Trophoblast cell (in vitro differentiated cells and primary cell): ENCODE measurements at regions not wholly inside any gene's neighbourhood (a gene's known extent, or its start where the extent isn't known, plus 50 kb on each side); places are given as distances from the start of the nearest gene placed in this dataset.

ENCODE experiments used
- DNase-seq, 2 donors: peaks; one replicate each; pipeline ENCODE4 v3.0.0-alpha.2; 2016
- H2AFZ ChIP-seq: 2 replicates; pipeline ENCODE4 v1.6.1; 2013; ENCODE audit warnings: low read length, moderate library complexity, mild to moderate bottlenecking; ENCODE audit not compliant: insufficient read depth, poor library complexity
- H2AK5ac ChIP-seq: 2 replicates; pipeline ENCODE4 v1.6.1; 2013; ENCODE audit warnings: mild to moderate bottlenecking, low read length
- H2BK120ac ChIP-seq: 2 replicates; pipeline ENCODE4 v1.6.1; 2013; ENCODE audit warnings: low read length, mild to moderate bottlenecking, moderate library complexity; ENCODE audit not compliant: insufficient read depth, poor library complexity
- H2BK12ac ChIP-seq: 2 replicates; pipeline ENCODE4 v1.6.1; 2013; ENCODE audit warnings: mild to moderate bottlenecking, low read length, moderate library complexity
- H2BK5ac ChIP-seq: 2 replicates; pipeline ENCODE4 v1.6.1; 2013; ENCODE audit warnings: low read length, low read depth, moderate library complexity, mild to moderate bottlenecking; ENCODE audit not compliant: poor library complexity
- H3K14ac ChIP-seq: 2 replicates; pipeline ENCODE4 v1.6.1; 2013; ENCODE audit warnings: mild to moderate bottlenecking, low read length
- H3K18ac ChIP-seq: 2 replicates; pipeline ENCODE4 v1.6.1; 2013; ENCODE audit warnings: mild to moderate bottlenecking, low read length
- H3K23ac ChIP-seq: 2 replicates; pipeline ENCODE4 v1.6.1; 2013; ENCODE audit warnings: low read length
- H3K27ac ChIP-seq: 2 replicates; pipeline ENCODE4 v1.5.1; 2013; ENCODE audit warnings: low read depth, mild to moderate bottlenecking, inconsistent platforms, low read length, moderate library complexity
- H3K27me3 ChIP-seq: 2 replicates; pipeline ENCODE4 v1.6.1; 2013; ENCODE audit warnings: inconsistent platforms, mild to moderate bottlenecking, low read length, moderate library complexity; ENCODE audit not compliant: insufficient read depth
- H3K36me3 ChIP-seq, 2 experiments: 1 replicate in 1 of 2; 2 replicates in 1 of 2; pipeline ENCODE4 v1.6.1; 2013; ENCODE audit warnings: low read length in 2 of 2, mild to moderate bottlenecking in 2 of 2, moderate library complexity in 1 of 2; ENCODE audit not compliant: insufficient read depth in 2 of 2, control insufficient read depth in 1 of 2
- H3K4ac ChIP-seq: 2 replicates; pipeline ENCODE4 v1.6.1; 2013; ENCODE audit warnings: low read depth, mild to moderate bottlenecking, low read length, moderate library complexity
- H3K4me1 ChIP-seq, 2 experiments: 1 replicate in 1 of 2; 2 replicates in 1 of 2; pipeline ENCODE4 v1.6.1; 2013; ENCODE audit warnings: low read length in 2 of 2, mild to moderate bottlenecking in 2 of 2, moderate library complexity in 1 of 2; ENCODE audit not compliant: insufficient read depth in 2 of 2, control insufficient read depth in 1 of 2
- H3K4me2 ChIP-seq: 2 replicates; pipeline ENCODE4 v1.6.1; 2013; ENCODE audit warnings: inconsistent platforms, mild to moderate bottlenecking, low read length, moderate library complexity
- H3K4me3 ChIP-seq: 2 replicates; pipeline ENCODE4 v1.5.1; 2013; ENCODE audit warnings: mild to moderate bottlenecking, low read depth, low read length, inconsistent platforms
- H3K79me1 ChIP-seq: one replicate; pipeline ENCODE4 v1.6.1; 2013; ENCODE audit warnings: low read length
- H3K79me2 ChIP-seq: 2 replicates; pipeline ENCODE4 v1.6.1; 2013; ENCODE audit warnings: low read length, mild to moderate bottlenecking; ENCODE audit not compliant: control insufficient read depth, insufficient read depth, poor library complexity
- H3K9ac ChIP-seq: 2 replicates; pipeline ENCODE4 v1.6.1; 2013; ENCODE audit warnings: mild to moderate bottlenecking, low read length
- H3K9me3 ChIP-seq: 2 replicates; pipeline ENCODE4 v1.6.1; 2013; ENCODE audit warnings: low read depth, mild to moderate bottlenecking, control low read depth, inconsistent platforms, low read length; ENCODE audit not compliant: insufficient read depth
- H4K12ac ChIP-seq: 2 replicates; pipeline ENCODE4 v1.6.1; 2013; ENCODE audit warnings: low read depth, mild to moderate bottlenecking, low read length, moderate library complexity
- H4K8ac ChIP-seq: 2 replicates; pipeline ENCODE4 v1.6.1; 2013; ENCODE audit warnings: low read depth, mild to moderate bottlenecking, low read length, moderate library complexity
- H4K91ac ChIP-seq: one replicate; pipeline ENCODE4 v1.6.1; 2013; ENCODE audit warnings: low read depth, mild to moderate bottlenecking, low read length, moderate library complexity
- WGBS: extraction: QIAGEN DNeasy Blood & Tissue Kit; methylation state at CpG from one replicate; pipeline ENCODE4 v1.1.7; 2013; ENCODE audit warnings: missing lambda C conversion rate; ENCODE audit not compliant: insufficient read length, insufficient coverage; ENCODE audit errors: extremely low coverage; 5-methylcytosine and 5-hydroxymethylcytosine counted together

DNA sequence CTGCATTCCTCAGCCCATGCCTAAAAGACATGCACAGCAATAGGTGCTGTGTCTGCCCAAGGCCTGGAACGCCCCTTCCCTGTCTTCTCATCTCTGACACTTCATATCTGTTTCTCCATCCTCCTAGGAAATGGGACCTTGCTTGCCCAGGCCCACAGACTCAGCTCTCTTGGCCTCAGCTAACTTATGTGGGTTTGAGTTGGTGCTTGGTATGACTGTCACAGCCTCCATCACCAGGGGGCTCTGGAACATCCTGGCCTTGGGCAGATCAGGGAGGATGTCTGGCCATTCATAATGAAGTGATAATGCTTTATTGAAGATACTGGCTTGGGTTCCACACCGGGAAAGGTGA, 156.7 kb upstream of the SMAD3 start:
- H3K9me3 ChIP-seq = no peaks in the 10 kb centered on the region
- H3K9ac ChIP-seq = no peak overlapping the region
- H2BK5ac ChIP-seq = no peak overlapping the region
- no peak overlapping the region for H3K14ac ChIP-seq
- H3K4me1 ChIP-seq = no peaks in the 10 kb centered on the region
- no peak overlapping the region for H2AFZ ChIP-seq
- no peaks in the 10 kb centered on the region for H3K79me1 ChIP-seq
- no peak overlapping the region for H2AK5ac ChIP-seq
- H2BK12ac ChIP-seq = no peak overlapping the region
- WGBS = no CpG with 5 or more reads among the region's 2 CpGs
- H3K27ac ChIP-seq = no peak overlapping the region
- no peaks in the 10 kb centered on the region for H3K36me3 ChIP-seq
- no peak for DNase-seq
- no peak overlapping the region for H3K4me2 ChIP-seq
- H3K4ac ChIP-seq = no peak overlapping the region
- no peak overlapping the region for H3K23ac ChIP-seq
- no peaks in the 10 kb centered on the region for H3K79me2 ChIP-seq
- H4K8ac ChIP-seq = no peak overlapping the region
- H4K91ac ChIP-seq = no peak overlapping the region
- no peak overlapping the region for H3K18ac ChIP-seq
- no peak overlapping the region for H4K12ac ChIP-seq
- no peak overlapping the region for H2BK120ac ChIP-seq
- H3K4me3 ChIP-seq = no peak overlapping the region
- H3K27me3 ChIP-seq = no peaks in the 10 kb centered on the region

DNA sequence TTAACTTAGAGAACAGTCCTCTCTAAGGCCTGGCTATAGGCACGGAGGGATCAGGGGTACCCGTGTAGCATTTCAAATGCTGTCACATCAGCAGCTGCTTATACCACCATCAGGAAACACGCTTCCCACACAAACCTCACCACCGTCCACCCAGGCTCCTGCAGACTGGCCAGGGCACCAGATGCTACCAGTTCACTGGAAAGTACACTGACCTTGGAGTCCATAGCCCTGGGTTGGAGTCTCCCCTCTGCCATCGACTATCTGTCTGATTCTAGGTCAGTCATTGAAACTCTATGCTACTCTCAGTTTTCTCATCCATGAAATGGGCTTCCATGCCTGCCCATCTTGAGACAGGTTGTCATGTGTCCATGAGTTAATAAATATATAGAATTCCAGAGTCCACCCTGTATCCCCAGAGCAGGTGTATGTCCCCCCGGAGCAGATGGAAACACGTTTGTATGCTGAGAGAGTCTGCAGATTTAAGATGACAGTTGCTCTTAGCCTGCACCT, 156.0 kb upstream of the SMAD3 start:
- Histone ChIP-seq H3K23ac (no peak overlapping the region), H2BK120ac (no peak overlapping the region), H2BK5ac (no peak overlapping the region), H3K9me3 (no peaks in the 10 kb centered on the region), H3K27me3 (no peaks in the 10 kb centered on the region), H3K27ac (no peak overlapping the region), H3K4ac (no peak overlapping the region), H3K14ac (no peak overlapping the region), H3K36me3 (no peaks in the 10 kb centered on the region), H2AK5ac (no peak overlapping the region), H2AFZ (no peak overlapping the region), H3K79me2 (no peaks in the 10 kb centered on the region), H3K9ac (no peak overlapping the region), H4K91ac (no peak overlapping the region), H3K4me2 (no peak overlapping the region), H4K8ac (no peak overlapping the region), H3K4me1 (no peaks in the 10 kb centered on the region), H4K12ac (no peak overlapping the region), H3K4me3 (no peak overlapping the region), H2BK12ac (no peak overlapping the region), H3K79me1 (no peaks in the 10 kb centered on the region), H3K18ac (no peak overlapping the region)
- no CpG with 5 or more reads among the region's 7 CpGs for WGBS
- DNase-seq = no peak

- no peak overlapping the region for H3K23ac ChIP-seq
- WGBS = no CpG with 5 or more reads among the region's 13 CpGs
Measured at GRCh38 chr15:66911131-66911700, 154.2 kb upstream of the SMAD3 start.

DNA sequence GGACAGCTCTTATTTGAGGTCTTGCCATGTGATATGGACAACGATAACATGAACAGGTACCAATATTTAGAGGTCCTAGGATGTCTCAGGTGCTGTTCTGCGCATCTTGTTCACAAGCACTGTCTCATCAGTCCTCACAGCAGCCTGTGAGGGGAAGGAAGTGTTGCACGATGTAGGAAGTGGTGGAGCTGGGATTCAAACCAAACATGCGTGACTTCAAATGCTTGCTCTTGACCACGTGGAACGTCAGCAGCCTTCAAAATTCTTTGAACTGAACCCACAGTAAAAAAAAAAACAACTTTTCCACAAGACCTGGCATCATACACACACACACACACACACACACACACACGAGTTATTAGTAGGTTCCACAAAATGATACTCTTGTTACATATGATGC, 153.4 kb upstream of the SMAD3 start:
- Histone ChIP-seq H4K8ac (no peak overlapping the region), H3K14ac (no peak overlapping the region), H3K4ac (no peak overlapping the region), H3K18ac (no peak overlapping the region), H3K36me3 (no peaks in the 10 kb centered on the region), H3K4me3 (no peak overlapping the region), H3K79me1 (no peaks in the 10 kb centered on the region), H3K4me2 (no peak overlapping the region), H3K23ac (no peak overlapping the region), H4K91ac (no peak overlapping the region), H3K9me3 (peaks cover 2% of the 10 kb centered on the region), H3K27ac (no peak overlapping the region), H3K79me2 (no peaks in the 10 kb centered on the region), H3K27me3 (no peaks in the 10 kb centered on the region), H2BK120ac (no peak overlapping the region), H2BK5ac (no peak overlapping the region), H4K12ac (no peak overlapping the region), H2AFZ (no peak overlapping the region), H3K9ac (no peak overlapping the region), H3K4me1 (no peaks in the 10 kb centered on the region), H2BK12ac (no peak overlapping the region), H2AK5ac (no peak overlapping the region)
- no CpG with 5 or more reads among the region's 7 CpGs for WGBS
- DNase-seq = no peak

More at GRCh38 chr15:66911131-66911700, 154.2 kb upstream of the SMAD3 start:
- no peak overlapping the region for H3K4ac ChIP-seq
- H3K79me1 ChIP-seq = no peaks in the 10 kb centered on the region
- H3K9ac ChIP-seq = no peak overlapping the region
- no peak overlapping the region for H3K14ac ChIP-seq
- H2AFZ ChIP-seq = no peak overlapping the region
- no peaks in the 10 kb centered on the region for H3K27me3 ChIP-seq
- no peak for DNase-seq
- no peak overlapping the region for H2BK12ac ChIP-seq
- no peak overlapping the region for H4K8ac ChIP-seq
- H3K79me2 ChIP-seq = no peaks in the 10 kb centered on the region
- no peak overlapping the region for H4K91ac ChIP-seq
- H3K4me3 ChIP-seq = no peak overlapping the region
- H3K36me3 ChIP-seq = no peaks in the 10 kb centered on the region
- H4K12ac ChIP-seq = no peak overlapping the region
- no peak overlapping the region for H2BK5ac ChIP-seq
- H2BK120ac ChIP-seq = no peak overlapping the region
- H3K27ac ChIP-seq = no peak overlapping the region
- no peaks in the 10 kb centered on the region for H3K4me1 ChIP-seq
- H2AK5ac ChIP-seq = no peak overlapping the region
- no peak overlapping the region for H3K18ac ChIP-seq
- H3K4me2 ChIP-seq = no peak overlapping the region
- peaks cover 2% of the 10 kb centered on the region for H3K9me3 ChIP-seq
